GM18868 (cell line): ENCODE measurements at regions not wholly inside any gene's neighbourhood (a gene's known extent, or its start where the extent isn't known, plus 50 kb on each side); places are given as distances from the start of the nearest gene placed in this dataset.
"Not testable (repeated sequence)": the region's sequence is repeated elsewhere in the genome, so short reads cannot be mapped to it uniquely, and the experiment has no call there.

Experiments
- ATAC-seq: cut with Tn5 transposase; IDR thresholded peaks from one replicate; pipeline ENCODE4 v1.9.1; 2021; ENCODE audit warnings: mild to moderate bottlenecking, moderate library complexity; ENCODE audit not compliant: unreplicated experiment

- no peak for ATAC-seq
Observed at GRCh38 chr7:39758234-39758970, 135.0 kb downstream of the RALA start.

- no peak for ATAC-seq
Observed at GRCh38 chr7:39761449-39761848, 138.1 kb downstream of the RALA start.

- not testable (repeated sequence) for ATAC-seq
Observed at GRCh38 chr7:39762466-39762865, 139.1 kb downstream of the RALA start.

- ATAC-seq, result not testable (repeated sequence)
Observed at GRCh38 chr7:39762881-39763280, 139.5 kb downstream of the RALA start.

- ATAC-seq, result not testable (repeated sequence)
Observed at GRCh38 chr7:39765833-39766232, 142.5 kb downstream of the RALA start.

- not testable (repeated sequence) for ATAC-seq
Observed at GRCh38 chr7:39768439-39768838, 145.1 kb downstream of the RALA start.

GRCh38 chr7:39774341-39774851, 151.0 kb downstream of the RALA start:
- not testable (repeated sequence) for ATAC-seq

- ATAC-seq, result not testable (repeated sequence)
Observed at GRCh38 chr7:39781557-39781956, 158.2 kb downstream of the RALA start.

- ATAC-seq, result not testable (repeated sequence)
Observed at GRCh38 chr7:39786440-39786839, 163.1 kb downstream of the RALA start.

- not testable (repeated sequence) for ATAC-seq
Observed at GRCh38 chr7:39791035-39791434, 159.0 kb upstream of the CDK13 start.

- not testable (repeated sequence) for ATAC-seq
Observed at GRCh38 chr7:39791911-39792310, 158.1 kb upstream of the CDK13 start.

- ATAC-seq, result not testable (repeated sequence)
Observed at GRCh38 chr7:39793026-39793425, 157.0 kb upstream of the CDK13 start.

GRCh38 chr7:39793851-39794250, 156.2 kb upstream of the CDK13 start:
- ATAC-seq, result not testable (repeated sequence)

- ATAC-seq, result not testable (repeated sequence)
Observed at GRCh38 chr7:39796947-39797346, 153.1 kb upstream of the CDK13 start.

- ATAC-seq, result not testable (repeated sequence)
Observed at GRCh38 chr7:39798077-39798476, 152.0 kb upstream of the CDK13 start.

GRCh38 chr7:39808796-39809481, 141.1 kb upstream of the CDK13 start:
- no peak for ATAC-seq

- no peak for ATAC-seq
Observed at GRCh38 chr7:39810204-39810642, 139.8 kb upstream of the CDK13 start.

- no peak for ATAC-seq
Observed at GRCh38 chr7:39810710-39811109, 139.3 kb upstream of the CDK13 start.

- ATAC-seq, result no peak
Observed at GRCh38 chr7:39811161-39811614, 138.9 kb upstream of the CDK13 start.

GRCh38 chr7:39816462-39817060, 133.5 kb upstream of the CDK13 start:
- ATAC-seq, result no peak

- no peak for ATAC-seq
Observed at GRCh38 chr7:39819514-39819913, 130.5 kb upstream of the CDK13 start.
